Dermis microvascular lymphatic vessel endothelial cell (primary cell): ENCODE measurements at regions not wholly inside any gene's neighbourhood (a gene's known extent, or its start where the extent isn't known, plus 50 kb on each side); places are given as distances from the start of the nearest gene placed in this dataset.
"Not testable (repeated sequence)": the region's sequence is repeated elsewhere in the genome, so short reads cannot be mapped to it uniquely, and the experiment has no call there.

ENCODE experiments used
- DNase-seq, 2 donors: peaks; one replicate each; pipeline versions ENCODE4 v3.0.0 to v3.0.0-alpha.2; 2010; ENCODE audit warnings: low read depth in 2 of 2

DNA sequence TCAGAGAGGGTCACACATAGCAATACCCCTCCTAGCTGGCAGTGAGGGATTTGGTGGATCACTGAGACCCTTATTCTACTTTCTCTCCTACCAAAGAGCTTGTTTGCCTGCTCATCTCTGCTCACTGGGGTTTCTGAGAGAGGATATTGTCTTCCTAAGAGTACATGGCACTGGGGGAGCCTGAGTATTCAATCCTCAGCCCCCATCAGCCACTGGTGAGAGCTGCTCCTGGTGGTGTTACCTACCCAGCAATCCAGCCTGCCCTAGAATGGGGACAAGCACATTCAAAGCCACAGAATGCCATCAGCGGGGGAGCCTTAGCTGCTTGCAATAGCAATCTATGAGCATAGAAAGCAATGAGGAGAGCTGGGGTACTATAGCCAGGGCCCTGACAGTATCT, 281.1 kb downstream of the WDR11 start:
- no peak for DNase-seq

DNA sequence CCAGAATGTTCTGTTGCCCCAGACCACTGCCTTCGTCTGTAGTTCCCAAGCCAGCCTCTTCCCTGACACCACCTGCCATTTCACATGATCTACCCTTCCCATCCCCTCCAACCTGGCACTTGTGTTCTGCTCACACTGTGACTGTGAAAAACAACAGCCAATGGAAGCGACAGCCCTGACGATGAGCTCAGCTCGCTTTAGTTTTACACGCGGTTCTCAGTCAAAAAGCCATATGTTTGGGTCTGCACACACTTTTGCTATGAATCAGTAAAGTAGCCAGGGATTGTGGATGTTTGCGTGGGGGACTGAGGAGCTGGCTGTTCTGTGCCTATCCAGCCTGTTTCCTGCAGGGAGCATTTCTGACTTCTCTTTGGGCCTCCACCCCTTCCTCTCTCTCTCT, 282.7 kb downstream of the WDR11 start:
- DNase-seq, result no peak

DNA sequence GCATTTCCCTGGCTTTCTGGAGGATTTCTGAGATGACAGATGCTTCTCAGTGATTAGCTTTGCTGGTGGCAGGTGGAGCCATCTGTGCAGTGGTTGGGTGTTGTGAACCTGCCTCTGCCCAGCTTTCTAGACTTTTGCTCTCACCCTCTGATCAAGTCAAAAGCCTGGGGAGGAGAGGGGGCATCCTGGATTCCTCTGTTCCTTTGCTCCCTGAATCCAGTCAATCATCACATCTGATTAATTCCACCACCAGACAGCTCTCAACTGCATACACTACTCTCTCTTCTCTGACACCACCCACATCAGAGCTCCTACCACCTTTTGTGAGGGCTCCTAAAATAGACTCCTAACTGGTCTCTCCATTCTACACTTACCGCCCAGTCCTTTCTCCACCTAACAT, 283.5 kb downstream of the WDR11 start:
- no peak for DNase-seq

DNA sequence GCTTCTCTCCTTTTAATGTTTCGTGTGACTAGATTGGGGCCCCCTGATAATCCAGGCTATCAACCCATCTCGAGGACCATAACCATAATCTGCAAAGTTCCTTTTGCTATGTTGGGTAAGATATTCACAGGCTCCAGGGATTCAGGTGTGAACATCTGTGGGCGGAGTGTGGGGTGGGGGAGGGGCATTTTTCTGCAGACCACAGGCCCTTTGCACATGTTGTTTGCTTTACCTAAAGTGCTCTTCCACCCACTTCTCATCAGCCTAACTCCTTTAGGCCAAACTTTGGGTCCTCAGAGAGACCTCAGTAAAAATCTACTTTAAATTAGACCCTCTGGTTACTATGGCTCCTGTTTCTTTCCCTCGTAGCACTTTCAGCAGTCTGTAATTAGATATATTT, 284.4 kb downstream of the WDR11 start:
- DNase-seq, result no peak

- DNase-seq, result no peak
Measured at GRCh38 chr10:121137533-121137932, 286.4 kb downstream of the WDR11 start.

DNA sequence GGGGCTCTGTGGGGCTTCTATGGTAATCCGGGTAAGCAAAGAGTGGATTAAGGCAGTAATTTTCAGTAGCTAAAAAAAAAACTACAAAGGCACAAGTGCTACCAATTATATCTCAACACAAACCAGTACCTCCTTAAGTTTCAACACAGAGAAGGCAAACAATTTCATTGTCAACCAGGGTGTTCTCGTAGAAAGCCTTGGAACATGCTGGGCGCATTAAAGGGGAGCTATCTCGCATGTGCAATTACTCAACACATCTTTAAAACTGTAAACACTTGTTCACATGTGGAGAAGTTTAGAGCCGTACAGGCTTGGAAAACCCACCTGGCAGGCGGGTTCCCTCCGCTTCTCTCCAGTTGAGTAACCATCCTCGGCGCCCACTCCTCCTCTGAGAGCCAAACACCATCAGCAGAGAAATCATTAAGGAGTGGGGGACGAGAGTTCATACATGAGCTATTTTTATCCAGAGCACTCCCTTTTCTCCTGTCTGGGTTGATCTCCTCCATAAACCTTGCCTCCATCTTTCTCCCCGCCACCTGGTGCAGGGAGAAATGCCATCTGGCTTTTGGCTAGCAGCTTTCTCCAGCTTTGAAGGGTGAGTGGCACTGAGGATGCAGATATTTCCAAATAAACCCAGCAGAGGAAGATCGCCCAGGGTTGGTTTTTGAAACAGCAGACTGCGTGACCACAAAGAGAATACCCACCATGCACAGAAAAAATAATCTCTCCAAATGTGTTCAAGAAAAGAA, 287.1 kb downstream of the WDR11 start:
- no peak for DNase-seq

- no peak for DNase-seq
Measured at GRCh38 chr10:121138918-121139317, 287.8 kb downstream of the WDR11 start.

DNA sequence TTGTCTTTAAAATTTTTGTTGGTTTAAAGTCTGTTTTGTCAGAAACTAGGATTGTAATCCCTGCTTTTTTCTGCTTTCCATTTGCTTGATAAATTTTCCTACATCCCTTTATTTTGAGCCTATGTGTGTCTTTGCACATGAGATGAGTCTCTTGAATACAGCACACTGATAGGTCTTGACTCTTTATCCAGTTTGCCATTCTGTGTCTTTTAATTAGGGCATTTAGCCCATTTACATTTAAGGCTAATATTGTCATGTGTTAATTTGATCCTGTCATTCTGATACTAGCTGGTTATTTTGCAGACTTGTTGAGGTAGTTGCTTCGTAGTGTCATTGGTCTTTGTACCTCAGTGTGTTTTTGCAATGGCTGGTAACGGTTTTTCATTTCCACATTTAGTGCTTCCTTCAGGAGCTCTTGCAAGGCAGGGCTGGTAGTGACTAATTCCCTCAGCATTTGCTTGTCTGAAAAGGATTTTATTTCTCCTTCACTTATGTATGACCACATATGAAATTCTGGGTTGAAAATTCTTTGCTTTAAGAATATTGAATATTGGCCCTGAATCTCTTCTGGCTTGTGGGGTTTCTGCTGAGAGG, 294.7 kb downstream of the WDR11 start:
- DNase-seq, result not testable (repeated sequence)

- DNase-seq, result no peak
Measured at GRCh38 chr10:121148921-121149320, 297.8 kb downstream of the WDR11 start.

- DNase-seq, result no peak
Measured at GRCh38 chr10:121152033-121152432, 300.9 kb downstream of the WDR11 start.

DNA sequence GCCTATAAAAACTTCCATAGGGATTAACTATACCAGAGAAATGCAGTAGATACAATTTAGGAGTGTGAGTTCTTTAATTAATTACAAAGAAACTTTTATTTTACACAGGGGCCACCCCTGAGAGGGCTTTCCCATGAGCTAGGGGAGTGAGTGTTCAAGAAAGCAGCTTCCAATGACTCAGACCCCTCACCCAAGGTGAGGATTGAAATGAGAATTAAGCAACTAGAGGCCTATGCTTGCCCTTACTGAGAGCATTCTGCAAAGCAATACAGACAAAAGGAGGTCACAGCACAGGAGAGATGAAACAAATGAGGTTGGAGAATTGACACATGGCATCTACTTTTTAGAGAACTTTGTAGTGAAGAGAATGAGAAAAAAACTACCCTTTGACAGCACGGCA, 301.8 kb downstream of the WDR11 start:
- DNase-seq, result no peak

- DNase-seq, result no peak
Measured at GRCh38 chr10:121154310-121154709, 303.1 kb downstream of the WDR11 start.

DNA sequence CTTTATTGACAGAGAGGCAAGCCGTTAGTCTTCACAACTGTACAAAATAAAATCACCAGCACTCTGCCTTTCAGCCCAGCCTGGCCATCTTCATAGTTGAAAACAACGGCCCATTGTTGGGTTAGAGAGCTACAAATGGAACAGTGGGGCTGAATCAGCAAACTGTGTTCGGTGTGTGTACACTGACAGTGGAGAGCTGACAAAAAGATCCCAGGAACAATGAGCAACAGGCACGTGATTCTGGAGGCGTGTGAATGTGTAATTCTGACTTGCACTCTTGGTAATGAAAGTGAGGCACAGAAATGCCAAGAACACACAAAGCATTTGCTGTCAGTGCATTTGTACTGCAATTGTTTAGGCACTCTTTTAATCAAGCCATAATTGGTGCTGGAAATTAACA, 303.7 kb downstream of the WDR11 start:
- no peak for DNase-seq

- no peak for DNase-seq
Measured at GRCh38 chr10:121155742-121156474, 304.7 kb downstream of the WDR11 start.

- no peak for DNase-seq
Measured at GRCh38 chr10:121157998-121158397, 306.8 kb downstream of the WDR11 start.

DNA sequence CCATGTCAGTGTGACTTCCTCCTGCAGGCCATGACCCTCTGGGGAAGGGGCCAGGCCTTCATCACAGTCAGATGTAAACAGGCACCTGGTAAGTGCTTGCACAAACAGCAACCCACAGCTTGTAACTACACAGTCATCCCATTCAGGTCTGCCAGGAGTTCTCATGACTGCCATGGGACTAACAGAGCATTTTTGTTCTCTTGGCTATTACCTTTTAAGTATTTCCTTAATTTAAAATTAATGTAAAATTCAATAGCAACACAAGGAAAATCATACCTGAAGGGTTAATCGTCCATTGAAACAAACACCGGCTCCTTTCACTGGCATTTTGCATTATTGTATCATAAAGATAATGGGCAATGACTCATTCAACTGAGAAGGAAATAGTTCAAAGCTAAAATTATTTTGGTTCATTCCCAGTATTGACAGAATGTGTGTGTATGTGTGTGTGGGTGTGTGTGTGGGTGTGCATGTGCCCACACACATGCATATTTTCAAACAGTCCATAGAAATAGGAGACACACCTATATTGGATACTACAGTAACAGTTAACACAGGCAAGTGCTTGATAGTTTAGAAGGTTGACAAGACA, 307.9 kb downstream of the WDR11 start:
- no peak for DNase-seq

DNA sequence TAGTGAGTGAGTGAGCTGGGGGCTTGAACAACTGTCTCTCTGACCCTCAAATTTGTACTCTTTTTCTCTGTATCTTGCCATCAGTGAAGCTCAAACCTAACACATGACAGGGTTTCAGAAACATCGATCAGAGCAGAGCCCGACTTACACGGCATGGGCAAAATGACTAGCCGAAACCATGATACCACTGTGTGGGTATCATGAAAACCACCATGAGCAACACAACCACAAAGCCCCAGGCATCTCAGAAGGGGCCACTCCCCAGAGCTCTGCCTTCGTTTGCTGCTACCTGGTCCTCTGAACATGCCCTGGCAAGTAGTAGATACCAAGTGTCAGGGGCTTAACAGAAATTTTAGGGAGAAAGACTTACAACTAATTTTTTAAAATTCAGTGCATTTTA, 308.5 kb downstream of the WDR11 start:
- DNase-seq, result no peak

DNA sequence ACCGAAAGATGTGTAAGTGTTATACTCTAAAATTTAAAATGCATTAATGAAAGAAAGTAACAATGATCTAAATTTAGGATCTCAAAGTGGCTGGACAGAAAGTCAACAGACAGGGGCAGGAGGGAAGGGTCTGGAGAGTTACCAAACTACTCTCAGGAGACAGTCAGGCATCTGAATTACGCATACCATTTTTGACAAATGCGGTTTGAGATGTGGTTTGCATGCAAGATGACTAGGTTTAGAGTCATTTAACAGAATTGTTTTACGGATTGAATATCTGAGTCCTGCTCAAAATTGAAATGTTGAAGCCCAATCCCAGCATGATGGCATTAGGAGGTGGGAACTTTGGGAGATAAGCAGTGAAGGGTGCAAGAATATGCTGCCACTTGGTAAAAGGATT, 314.1 kb downstream of the WDR11 start:
- DNase-seq, result no peak

DNA sequence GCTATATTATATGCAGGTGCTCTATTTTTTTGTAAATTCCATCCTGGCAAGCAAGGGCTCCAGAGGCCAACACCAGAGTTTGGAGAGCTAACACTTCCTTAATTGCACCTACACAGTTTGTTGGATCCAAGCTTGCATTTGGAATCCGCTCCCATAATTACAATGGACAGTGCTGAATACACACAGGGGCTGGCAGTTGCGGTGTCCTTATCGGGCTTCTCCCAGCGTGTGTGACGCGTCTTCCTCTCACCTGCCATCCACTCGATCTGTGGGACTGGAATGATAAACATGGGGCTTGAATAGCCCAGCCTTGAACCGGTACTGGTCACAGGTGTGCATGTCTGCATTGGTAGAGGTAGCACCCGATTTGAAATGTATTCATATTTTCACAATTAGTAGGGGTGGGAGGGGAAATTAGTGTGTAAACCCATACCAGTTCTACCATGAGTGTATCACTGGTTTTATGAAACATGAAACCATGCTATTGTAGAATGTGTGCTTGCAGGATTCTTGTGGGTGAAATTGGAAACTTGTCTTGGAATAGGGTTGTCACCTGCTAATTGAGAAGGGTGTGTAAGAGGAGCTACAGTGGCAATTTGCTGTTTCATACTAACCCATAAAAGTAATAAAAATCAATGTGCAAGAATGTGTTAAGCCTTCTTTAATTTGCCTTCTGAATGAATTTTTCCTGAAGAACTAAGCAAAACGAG, 316.5 kb downstream of the WDR11 start:
- DNase-seq, result no peak

DNA sequence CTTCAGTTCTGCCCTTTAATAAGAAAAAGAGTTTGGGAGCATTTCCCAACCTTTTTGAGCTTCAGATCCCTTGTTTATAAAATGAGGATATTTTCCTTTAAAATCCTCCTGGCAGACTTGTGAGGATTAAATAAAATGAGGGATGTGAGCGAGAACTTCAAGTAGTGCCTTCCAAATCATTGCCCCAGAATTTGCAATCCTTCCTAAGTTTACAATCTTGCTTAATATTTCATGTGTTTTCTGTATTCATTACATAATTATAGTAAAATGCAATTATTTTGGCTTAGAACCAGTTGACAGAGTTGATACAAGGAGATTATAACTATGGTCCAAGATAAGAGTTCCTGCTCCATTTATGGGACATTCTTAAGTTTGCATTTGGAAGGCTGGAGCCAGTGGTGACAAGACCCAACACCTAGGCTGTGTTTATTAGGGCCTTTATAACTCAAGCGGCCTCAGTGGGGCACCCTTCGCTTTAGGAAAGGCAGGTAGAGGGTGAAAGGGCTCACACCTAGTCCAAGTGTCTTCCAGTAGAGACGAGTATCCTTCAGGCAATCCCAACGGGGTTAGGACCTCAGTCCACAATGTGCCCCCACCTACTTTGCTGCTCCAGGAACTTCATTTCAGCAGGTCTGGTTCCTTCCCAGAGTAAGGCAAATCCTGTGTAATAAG, 317.5 kb downstream of the WDR11 start:
- no peak for DNase-seq

GRCh38 chr10:121169406-121169805, 318.2 kb downstream of the WDR11 start:
- DNase-seq, result no peak
